22Rv1 (cell line): ENCODE measurements at regions not wholly inside any gene's neighbourhood (a gene's known extent, or its start where the extent isn't known, plus 50 kb on each side); places are given as distances from the start of the nearest gene placed in this dataset.

ENCODE experiments used
- ZFX ChIP-seq: fragments of 450-650 bp; IDR thresholded peaks from 2 replicates; pipeline ENCODE4 v1.6.1; 2017; ENCODE audit warnings: antibody characterized with exemption, borderline replicate concordance
- TF ChIP-seq, protein P1 (sequence below): fragments of 450-650 bp; IDR thresholded peaks from 2 replicates; pipeline ENCODE4 v1.5.1; 2017; ENCODE audit warnings: mild to moderate bottlenecking

GRCh38 chr4:166197166-166197565, 324.1 kb downstream of the TLL1 start:
- TF ChIP-seq, protein P1, sequence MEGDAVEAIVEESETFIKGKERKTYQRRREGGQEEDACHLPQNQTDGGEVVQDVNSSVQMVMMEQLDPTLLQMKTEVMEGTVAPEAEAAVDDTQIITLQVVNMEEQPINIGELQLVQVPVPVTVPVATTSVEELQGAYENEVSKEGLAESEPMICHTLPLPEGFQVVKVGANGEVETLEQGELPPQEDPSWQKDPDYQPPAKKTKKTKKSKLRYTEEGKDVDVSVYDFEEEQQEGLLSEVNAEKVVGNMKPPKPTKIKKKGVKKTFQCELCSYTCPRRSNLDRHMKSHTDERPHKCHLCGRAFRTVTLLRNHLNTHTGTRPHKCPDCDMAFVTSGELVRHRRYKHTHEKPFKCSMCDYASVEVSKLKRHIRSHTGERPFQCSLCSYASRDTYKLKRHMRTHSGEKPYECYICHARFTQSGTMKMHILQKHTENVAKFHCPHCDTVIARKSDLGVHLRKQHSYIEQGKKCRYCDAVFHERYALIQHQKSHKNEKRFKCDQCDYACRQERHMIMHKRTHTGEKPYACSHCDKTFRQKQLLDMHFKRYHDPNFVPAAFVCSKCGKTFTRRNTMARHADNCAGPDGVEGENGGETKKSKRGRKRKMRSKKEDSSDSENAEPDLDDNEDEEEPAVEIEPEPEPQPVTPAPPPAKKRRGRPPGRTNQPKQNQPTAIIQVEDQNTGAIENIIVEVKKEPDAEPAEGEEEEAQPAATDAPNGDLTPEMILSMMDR = no peak
- TF ChIP-seq ZFX = no peak
